Heart left ventricle (tissue), 16 donors: ENCODE measurements at regions not wholly inside any gene's neighbourhood (a gene's known extent, or its start where the extent isn't known, plus 50 kb on each side); places are given as distances from the start of the nearest gene placed in this dataset.

Experiments used
- ATAC-seq, 4 donors: fragments of 200-7000 bp; cut with Tn5 transposase; one replicate each; pipeline ENCODE4 v1.9.1; 2020 to 2022; ENCODE audit warnings: moderate library complexity in 4 of 4, mild to moderate bottlenecking in 3 of 4, moderate number of reproducible peaks in 1 of 4
- DNase-seq, 5 donors: peaks; one replicate each; pipeline ENCODE4 v3.0.0-alpha.2; 2020
- H3K27ac ChIP-seq, 12 donors: fragments of 200-600 bp; sonication (generic) in 4 of 12; one replicate each; pipeline versions ENCODE4 v1.5.0 to v1.8.0; 2016 to 2022; ENCODE audit warnings: mild to moderate bottlenecking in 2 of 12
- H3K27me3 ChIP-seq, 9 donors: fragments of 200-600 bp; sonication (generic) in 2 of 9; one replicate each; pipeline versions ENCODE4 v1.5.1 to v1.8.0; 2016 to 2022; ENCODE audit warnings: mild to moderate bottlenecking in 3 of 9
- H3K36me3 ChIP-seq, 9 donors: fragments of 200-600 bp; sonication (generic) in 2 of 9; one replicate each; pipeline versions ENCODE4 v1.5.0 to v1.8.0; 2018 to 2022; ENCODE audit warnings: mild to moderate bottlenecking in 2 of 9
- H3K4me1 ChIP-seq, 12 donors: fragments of 200-600 bp; sonication (generic) in 4 of 12; one replicate each; pipeline versions ENCODE4 v1.5.0 to v1.8.0; 2016 to 2022; ENCODE audit warnings: mild to moderate bottlenecking in 3 of 12
- H3K4me3 ChIP-seq, 12 donors: fragments of 200-600 bp; sonication (generic) in 4 of 12; one replicate each; pipeline versions ENCODE4 v1.5.0 to v1.8.0; 2017 to 2022; ENCODE audit warnings: mild to moderate bottlenecking in 9 of 12, moderate library complexity in 4 of 12
- H3K9me3 ChIP-seq, 12 donors: fragments of 200-600 bp; sonication (generic) in 4 of 12; one replicate each; pipeline versions ENCODE4 v1.5.0 to v1.8.0; 2016 to 2022; ENCODE audit warnings: mild to moderate bottlenecking in 1 of 12
- CTCF ChIP-seq, 12 donors: fragments of 200-600 bp; sonication (generic) in 4 of 12; IDR thresholded peaks; one replicate each; pipeline versions ENCODE4 v1.5.0 to v1.8.0; 2018 to 2022; ENCODE audit warnings: antibody characterized with exemption in 12 of 12, mild to moderate bottlenecking in 5 of 12
- POLR2A ChIP-seq, 2 donors: fragments of 450-650 bp; IDR thresholded peaks; one replicate each; pipeline ENCODE4 v1.6.1; 2017; ENCODE audit warnings: antibody characterized with exemption in 2 of 2, mild to moderate bottlenecking in 2 of 2, moderate library complexity in 2 of 2
- WGBS, 4 donors: extraction: QIAGEN DNeasy Blood & Tissue Kit in 2 of 4; methylation state at CpG; one replicate each; pipeline versions ENCODE4 v1.1.5 to v1.1.7; 2013 to 2018; 5-methylcytosine and 5-hydroxymethylcytosine counted together
- intact Hi-C, 10 donors: fragments of 100-400 bp; cut with DNase I; formaldehyde crosslinking; loops; one replicate each; pipeline versions ENCODE4 v1.11.1 to v1.14.2; 2022
- donor health status: ischemic (EF 13 %, LVEDD 7.1; RV severe dilation, severe dysfunction).
- donor health status: healthy with polysubstance abuse.
- donor health status: DM: no; HTN: yes; CAD: no.
- donor health status: DM: no; HTN: no; CAD: no.
- donor health status: ischemic (EF 25% LVEDD 6.9; RV normal size, moderate dysfunction).
- donor health status: ischemic (EF 25% LVEDD 5.7; RV mildly dilated, moderate dysfunction).
- donor health status: healthy.
- donor health status: DM: yes; HTN: yes; CAD: no.
- donor health status: ischemic (EF 35%, LVEDD 5.7; RV mildly dilated, moderate dysfunction).
- donor health status: nonischemic (EF 11% LVEDD 7.7; RV severe dilation, severe dysfunction).
- donor health status: DM: yes; HTN: yes; CAD: no.
- donor health status: PGD.
- donor health status: ischemic (EF 29% LVEDD 5.4; RV normal size, mild dysfunction).
- donor health status: nonischemic (EF 23%, LVEDD 6.1; RV moderate dilation, normal function).

- H3K9me3 ChIP-seq: no peaks in the 10 kb centered on the region
- no peak for DNase-seq
- intact Hi-C loops: no loop called here
- WGBS, 4 donors: 29 to 55% (median 40%) methylated on average over 2 of the region's 2 CpGs
- no peak for ATAC-seq
- no peak overlapping the region for H3K4me3 ChIP-seq
- no peak for TF ChIP-seq CTCF (IDR thresholded peaks at IDR 0.05)
- TF ChIP-seq POLR2A (IDR thresholded peaks at IDR 0.05): no peak
- H3K27me3 ChIP-seq: no peaks in the 10 kb centered on the region
- no peak overlapping the region for H3K27ac ChIP-seq
- no peaks in the 10 kb centered on the region for H3K4me1 ChIP-seq
- H3K36me3 ChIP-seq: no peaks in the 10 kb centered on the region
These were observed 691.9 kb downstream of the TECRL start for GRCh38 chr4:63717384-63717783.

- no peaks in the 10 kb centered on the region for H3K27me3 ChIP-seq
- peaks cover 0 to 8% (median 0%) of the 10 kb centered on the region in 12 donors for H3K9me3 ChIP-seq
- no peaks in the 10 kb centered on the region for H3K36me3 ChIP-seq
- DNase-seq (no peak), ATAC-seq (no peak)
- no peak overlapping the region for H3K4me3 ChIP-seq
- intact Hi-C loops: no loop called here
- H3K4me1 ChIP-seq: no peaks in the 10 kb centered on the region
- TF ChIP-seq POLR2A (IDR thresholded peaks at IDR 0.05) (no peak), CTCF (IDR thresholded peaks at IDR 0.05) (no peak)
- 45 to 60% (median 57%) methylated on average over 2 of the region's 2 CpGs for WGBS, 4 donors
- no peak overlapping the region for H3K27ac ChIP-seq
These were observed 700.6 kb downstream of the TECRL start for GRCh38 chr4:63708661-63709060.

GRCh38 chr4:63700569-63700968, 708.7 kb downstream of the TECRL start:
- Histone ChIP-seq H3K36me3 (no peaks in the 10 kb centered on the region), H3K4me1 (no peaks in the 10 kb centered on the region), H3K27ac (no peak overlapping the region), H3K9me3 (no peaks in the 10 kb centered on the region), H3K27me3 (no peaks in the 10 kb centered on the region), H3K4me3 (no peak overlapping the region)
- DNase-seq (no peak), ATAC-seq (no peak)
- intact Hi-C loops: no loop called here
- 85 to 92% (median 87%) methylated on average over 6 of the region's 6 CpGs for WGBS, 4 donors
- no peak for TF ChIP-seq POLR2A (IDR thresholded peaks at IDR 0.05)
- TF ChIP-seq CTCF (IDR thresholded peaks at IDR 0.05): no peak

GRCh38 chr4:63693321-63693720, 715.9 kb downstream of the TECRL start:
- ATAC-seq (no peak), DNase-seq (no peak)
- no peak for TF ChIP-seq POLR2A (IDR thresholded peaks at IDR 0.05)
- no peak for TF ChIP-seq CTCF (IDR thresholded peaks at IDR 0.05)
- peaks cover 0 to 10% (median 0%) of the 10 kb centered on the region in 12 donors for H3K9me3 ChIP-seq
- H3K4me1 ChIP-seq: no peaks in the 10 kb centered on the region
- no peak overlapping the region for H3K4me3 ChIP-seq
- WGBS, 4 donors: 29 to 48% (median 39%) methylated on average over 2 of the region's 2 CpGs
- H3K36me3 ChIP-seq: no peaks in the 10 kb centered on the region
- no peak overlapping the region for H3K27ac ChIP-seq
- intact Hi-C loops: no loop called here
- H3K27me3 ChIP-seq: no peaks in the 10 kb centered on the region
